ENCODE measurements at regions not wholly inside any gene's neighbourhood (a gene's known extent, or its start where the extent isn't known, plus 50 kb on each side); places are given as distances from the start of the nearest gene placed in this dataset.
A peak's percentile ranks its signal among the peaks of the same experiment; 100 is the strongest.

DNA sequence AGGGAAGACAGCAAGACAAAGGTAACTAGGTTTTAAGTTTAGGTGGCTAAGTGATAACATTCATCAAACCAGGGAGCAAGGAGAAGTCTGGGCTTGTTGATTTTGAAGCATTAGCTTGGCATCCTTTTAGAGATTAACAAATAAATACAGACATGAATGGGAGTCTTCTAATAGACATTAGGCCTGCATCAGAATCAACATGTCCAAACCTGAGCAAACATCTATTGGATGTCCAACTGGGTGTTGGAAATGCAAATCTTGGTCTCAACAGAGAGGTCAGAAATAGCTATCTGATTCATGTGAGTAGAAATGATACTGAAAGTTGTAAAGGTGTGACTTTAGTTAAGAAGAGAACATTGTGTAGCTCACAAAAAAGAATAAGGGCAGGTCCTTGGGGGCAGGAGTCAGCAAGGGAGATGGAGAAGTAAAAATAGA lies 85.5 kb upstream of the RND3 start:
- DNase-seq = no peak

DNA sequence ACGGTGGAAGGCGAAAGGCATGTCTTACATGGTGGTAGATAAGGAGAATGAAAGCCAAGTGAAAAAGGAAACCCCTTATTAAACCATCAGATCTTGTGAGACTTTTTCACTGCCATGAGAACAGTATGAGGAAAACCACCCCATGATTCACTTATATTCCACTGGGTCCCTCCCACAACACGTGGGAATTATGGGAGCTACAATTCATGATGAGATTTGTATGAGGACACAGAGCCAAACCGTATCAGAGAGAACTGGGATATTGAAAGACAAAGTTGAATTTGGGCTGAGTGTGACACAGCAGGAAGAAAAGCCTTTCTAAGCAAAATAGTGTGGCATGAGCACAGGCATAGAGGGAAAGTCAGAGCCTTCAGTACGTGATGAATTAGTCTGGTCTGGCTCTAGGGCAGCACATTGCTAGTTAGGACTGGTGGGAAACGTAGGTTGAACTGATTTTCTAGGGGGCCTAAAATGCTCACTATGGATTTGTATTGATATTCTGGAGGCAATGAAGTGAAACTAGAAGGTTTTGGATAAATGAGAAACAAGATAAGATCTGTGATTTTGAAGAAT lies 84.8 kb upstream of the RND3 start:
- no peak for DNase-seq

DNA sequence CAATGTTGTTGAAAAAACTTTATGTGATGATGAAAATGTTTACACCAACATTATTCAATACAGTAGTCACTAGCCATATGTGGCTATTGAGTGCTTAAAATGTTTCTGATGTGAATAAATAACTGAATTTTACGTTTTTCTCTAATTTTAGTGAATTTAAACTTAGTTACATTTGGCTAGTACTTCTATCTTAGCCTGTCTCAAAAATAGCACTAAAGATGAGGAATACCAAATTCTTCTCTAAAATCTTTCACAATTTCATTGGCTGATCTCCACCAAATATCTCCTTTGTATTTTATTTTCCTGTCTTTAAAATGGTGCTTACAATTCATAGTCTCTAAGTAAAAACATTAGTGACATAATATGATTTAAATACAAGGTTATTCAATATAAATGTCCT lies 83.7 kb upstream of the RND3 start:
- no peak for DNase-seq

DNA sequence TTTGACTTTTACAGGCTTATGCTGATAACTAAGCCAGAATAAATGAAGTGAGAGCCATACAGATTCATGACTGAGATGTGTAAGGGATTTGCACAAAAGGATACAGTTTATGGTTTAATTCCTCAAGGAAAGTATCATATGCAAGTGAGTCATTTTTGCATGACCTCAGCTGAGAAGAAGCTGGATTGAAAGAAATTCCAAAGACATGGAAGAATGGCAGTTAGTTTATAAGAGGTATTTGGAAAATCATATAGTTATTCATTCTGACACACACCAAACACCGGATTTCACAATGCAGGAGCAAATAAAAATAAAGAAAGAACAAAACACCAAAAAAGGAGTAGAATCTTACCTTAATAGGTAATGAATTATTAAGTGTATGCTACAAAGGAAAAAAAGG lies 83.2 kb upstream of the RND3 start:
- DNase-seq = no peak

DNA sequence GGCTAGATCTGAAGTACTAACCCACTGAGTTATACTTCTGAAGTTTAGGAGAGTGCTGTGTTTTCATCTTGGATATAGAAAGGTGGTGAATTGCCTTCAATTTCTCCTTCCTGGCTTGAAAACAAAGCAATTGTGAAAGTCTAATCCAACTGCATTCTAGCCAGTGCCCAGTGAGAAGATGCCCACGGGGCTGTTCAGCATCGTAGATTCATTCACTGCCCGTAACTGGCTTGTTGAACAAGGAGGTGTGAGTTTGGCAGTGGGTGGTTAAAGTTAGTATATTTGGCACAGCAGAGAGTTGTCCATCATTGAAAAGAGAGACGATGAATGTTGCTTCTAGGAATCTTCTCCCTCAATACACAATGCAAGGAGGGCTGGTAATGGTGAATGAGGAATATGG lies 82.3 kb upstream of the RND3 start:
- no peak for DNase-seq

DNA sequence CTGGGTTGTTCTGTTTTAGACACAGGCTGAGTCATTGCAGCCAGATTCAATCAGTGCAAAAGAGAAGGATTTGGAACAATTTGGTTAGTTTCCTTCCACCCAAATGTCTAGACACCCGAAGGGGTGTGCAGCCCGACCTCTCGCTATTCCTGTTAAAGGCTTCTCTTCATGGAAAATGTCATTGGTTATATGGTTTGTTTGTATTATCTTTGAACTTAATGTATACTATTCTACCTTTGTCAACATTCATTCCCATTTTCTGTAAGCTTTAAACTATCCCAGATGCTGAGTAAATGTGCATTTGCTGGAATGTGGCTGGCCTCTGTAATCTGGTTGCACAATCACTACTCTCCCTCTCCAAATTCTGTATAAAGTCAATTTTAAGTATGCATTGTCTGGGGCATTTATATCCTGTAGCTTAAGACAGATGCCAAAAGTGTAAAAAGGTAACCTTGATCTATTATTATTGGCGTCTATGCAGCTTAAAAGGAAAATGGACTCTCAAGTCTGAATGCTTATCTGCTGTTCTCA lies 80.4 kb upstream of the RND3 start:
- no peak for DNase-seq

DNA sequence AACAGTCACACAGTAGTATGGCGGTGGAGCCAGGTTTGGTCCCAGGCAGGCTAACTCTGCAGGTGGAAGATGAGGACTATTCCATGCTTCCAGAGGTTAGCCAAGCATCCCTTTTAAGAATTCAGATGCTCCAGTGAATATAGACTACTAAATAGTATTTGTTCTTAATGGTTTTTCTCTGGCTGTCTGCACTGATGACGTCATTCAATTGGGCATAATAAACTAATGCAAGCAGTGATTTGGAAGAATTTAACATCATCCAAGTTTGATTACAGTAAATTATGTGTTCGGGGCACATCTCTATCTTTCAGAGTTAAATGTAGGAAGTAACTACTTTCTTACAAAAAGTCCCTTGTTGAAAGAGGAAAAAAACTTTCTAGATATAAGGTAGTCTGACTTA lies 78.8 kb upstream of the RND3 start:
- no peak for DNase-seq

DNA sequence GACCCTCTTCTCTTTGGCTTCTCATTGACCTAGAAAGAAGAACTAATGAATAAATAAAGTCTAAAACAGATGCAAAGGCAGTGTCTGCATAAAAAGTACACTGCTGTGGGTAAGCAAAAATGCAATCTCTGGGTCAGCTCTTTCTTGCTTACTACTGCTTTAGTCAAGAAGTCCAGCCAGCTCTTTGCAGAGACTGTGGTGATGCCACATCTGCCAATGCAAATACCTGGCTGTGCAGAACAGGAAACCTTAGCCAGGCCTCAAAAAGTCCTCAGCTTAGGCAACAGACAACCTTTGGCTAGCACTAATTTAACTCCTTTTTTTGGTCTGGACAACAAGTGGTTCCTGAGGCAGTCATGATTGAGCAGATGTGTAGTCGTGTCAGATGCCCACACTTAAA lies 73.6 kb upstream of the RND3 start:
- DNase-seq = no peak

DNA sequence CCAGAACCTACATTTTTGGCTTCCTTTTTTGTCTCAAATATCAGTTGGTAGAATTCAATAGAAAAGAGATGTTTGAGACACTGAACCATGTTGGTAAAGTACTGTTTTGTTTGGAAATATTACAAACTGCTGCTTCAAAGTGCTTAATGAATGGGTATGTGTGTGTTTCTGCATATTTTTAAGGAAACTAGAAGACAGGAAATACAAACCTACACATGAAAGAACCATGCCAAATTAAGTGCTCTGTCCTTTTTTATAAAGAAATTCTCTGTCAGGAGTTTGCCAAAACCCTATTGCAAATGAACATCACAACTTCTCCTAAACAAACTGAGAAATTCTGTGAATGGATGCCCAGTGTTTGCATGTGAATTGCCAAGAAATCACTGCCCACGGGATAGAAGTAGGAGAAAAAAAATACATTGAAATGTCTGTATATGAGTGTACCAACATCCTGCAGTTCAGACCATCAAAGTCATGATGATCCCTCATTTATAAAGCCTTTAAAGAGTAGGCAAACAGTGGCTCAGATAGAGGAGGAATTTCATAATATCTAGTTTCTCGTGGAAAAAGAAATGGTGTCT lies 69.6 kb upstream of the RND3 start:
- no peak for DNase-seq

DNA sequence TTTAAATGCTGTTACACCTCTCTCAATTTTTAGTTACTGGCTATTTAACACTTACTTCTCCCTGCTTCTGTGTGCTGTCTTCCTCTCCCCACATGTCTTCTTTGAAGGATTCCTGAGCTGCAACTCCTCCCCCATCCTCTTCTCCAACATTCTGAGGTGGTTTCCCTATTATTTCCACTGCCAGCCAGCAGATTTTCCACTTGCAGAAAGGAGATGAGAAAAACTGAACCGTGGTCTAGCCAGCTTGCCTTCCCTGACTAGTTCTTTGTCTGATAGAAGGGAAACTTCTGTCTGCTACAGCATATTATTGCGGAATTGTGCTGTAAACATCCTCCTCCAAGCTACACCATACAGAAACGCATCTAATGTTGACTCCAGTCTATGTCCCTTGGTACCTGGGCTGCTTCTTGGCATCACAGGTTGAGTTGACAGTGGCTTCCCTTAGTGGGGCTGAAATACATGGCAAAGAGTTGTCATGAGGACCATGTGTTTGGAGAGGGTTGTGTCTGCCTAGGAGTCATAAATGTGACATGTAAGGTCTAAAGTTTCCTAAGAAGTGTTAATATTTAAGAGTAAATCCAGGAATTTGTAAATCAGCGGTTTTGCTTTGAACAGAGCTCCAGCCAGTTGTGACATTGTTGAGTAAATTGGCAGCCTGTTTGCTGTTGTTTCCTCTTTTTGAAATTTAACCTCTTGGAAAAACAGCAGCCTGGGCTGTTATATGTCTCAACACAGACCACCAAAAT lies 68.3 kb upstream of the RND3 start:
- no peak for DNase-seq

DNA sequence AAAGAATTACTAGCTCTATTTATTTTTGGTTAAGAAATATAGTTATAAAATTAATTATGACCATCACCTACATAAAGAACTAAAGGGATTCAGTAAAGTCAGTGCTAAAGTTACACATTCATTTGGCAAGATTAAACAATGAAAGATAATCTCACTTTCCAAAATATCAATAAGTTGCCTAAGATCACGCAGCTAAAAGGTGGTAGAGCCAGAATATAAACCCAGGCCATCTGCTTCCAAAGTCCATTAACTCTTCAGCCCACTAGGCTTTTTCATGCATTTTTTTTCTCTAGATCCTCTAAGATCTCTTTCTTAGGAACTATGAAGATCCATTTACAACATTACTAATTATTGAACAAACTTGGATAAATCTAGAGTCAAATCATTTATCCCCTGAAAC lies 66.6 kb upstream of the RND3 start:
- DNase-seq = no peak

DNA sequence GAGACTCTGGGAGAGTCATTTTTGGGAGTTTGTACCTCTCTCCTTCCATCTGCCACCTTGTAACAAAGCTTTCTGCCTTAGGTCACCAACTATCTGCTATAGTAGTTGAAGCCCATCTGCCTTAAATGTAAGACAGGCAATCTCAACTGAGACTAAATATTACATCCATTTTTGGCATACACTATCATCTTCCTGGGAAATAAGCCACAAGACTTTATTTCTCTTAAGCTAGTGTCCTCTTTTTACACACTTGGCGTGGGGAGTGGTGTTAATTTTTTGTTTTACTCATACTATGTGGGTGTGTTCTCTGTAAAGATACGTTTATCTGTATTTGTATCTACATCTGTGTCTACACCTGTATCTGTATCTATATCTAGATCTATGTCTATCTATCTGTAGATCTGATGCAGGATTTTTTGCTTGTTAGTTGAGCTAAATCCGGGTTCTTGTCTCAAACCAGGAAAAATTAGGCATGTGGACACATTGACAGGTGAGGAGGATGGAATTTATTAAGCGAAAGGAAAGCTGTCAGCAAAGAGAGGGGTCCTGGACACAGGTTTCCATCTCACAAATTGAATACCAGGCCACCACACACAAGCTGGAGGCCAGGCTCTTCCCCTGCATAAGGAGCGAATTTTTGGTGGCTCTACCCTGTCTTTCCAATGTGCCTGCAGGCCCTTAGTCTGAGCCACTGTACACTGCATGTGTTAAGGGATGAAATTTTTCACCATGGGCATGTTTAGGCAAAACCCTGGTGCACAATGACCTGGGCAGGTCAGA lies 64.8 kb upstream of the RND3 start:
- no peak for DNase-seq

DNA sequence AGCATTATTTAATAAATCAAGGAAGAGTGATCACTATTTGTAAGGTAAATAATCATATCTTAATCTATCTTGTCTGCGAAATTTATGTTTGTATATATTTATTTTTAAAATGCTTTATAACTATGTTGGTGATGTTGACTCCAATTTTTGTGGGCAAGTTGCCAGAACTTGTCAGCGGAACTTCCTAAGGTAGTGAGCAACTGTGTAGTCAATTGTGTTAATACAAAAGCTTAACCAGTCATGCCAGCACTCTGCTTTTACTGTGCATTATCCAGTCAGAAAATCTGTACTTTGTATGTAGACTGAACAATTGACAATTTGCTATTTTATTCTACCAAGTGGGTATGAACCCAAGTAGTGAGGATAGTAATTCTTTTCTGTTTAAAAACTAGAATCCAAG lies 61.9 kb upstream of the RND3 start:
- no peak for DNase-seq

DNA sequence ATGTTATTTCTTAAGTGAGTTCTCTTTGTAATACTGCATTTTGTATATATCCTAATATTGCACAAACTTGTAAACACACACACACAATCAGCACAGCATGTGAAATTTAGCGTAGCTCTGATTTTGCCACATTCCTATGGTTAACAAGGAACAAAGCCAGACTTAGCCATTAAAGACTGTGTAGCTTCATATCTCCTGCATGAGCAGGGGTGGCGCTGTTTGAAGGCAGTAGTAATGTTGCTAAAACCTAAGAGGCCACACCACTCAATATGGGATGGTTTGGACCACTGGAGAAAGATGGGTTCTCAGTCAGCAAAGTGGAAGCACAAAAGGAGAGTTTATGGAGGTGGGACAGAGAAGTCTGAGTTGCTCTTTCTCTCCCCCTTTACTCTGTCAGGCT lies 61.1 kb upstream of the RND3 start:
- no peak for DNase-seq

DNA sequence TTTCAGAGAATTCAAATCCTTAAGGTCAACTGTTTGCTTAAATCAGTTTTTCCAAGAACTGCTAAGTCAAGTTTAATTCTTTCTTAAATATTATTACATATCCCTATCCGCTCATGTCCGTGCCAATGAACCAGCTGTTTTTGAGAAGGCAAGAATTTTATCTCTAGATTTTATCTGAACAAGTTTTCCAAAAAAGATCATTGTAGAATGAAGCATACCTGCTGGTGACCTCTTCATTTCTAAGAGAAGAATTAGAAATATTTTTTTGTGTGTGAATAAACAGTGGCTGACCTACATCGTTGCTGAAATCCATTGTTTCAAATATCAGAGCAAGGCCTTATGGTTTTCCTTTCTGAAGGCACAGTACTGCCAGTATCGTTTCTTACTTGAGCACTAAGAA lies 58.4 kb upstream of the RND3 start:
- no peak for DNase-seq

DNA sequence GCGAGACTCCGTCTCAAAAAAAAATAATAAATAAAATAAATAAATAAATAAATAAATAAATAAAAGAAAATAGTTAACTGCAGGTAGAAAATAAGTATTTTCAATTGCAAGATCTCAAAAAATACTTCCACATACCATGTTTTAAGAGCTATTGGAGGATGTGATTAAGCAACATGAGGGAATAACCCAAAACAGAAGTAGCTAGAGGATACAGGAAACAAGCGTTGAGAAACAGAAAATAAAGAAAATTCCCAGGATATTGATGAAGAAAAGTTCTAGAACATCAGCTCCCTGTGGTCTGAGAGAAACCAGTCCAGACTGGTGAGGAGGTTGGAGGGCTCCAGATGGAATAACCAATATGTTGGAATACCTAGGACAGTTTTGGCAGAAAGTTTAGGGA lies 57.3 kb upstream of the RND3 start:
- no peak for DNase-seq

DNA sequence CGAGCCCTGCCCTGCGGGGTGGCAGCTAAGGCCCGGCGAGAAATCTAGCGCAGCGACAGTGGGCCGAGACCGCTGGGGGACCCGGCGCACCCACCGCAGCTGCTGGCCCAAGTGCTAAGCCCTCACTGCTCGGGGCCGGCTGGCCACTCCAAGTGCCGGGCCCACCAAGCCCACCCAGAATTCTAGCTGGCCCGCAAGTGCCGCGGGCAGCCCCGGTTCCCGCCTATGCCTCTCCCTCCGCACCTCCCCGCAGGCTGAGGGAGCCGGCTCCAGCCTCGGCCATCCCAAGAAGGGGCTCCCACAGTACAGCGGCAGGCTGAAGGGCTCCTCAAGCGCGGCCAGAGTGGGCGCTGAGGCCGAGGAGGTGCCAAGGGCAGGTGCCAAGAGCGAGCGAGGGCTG lies 55.2 kb upstream of the RND3 start:
- no peak for DNase-seq

DNA sequence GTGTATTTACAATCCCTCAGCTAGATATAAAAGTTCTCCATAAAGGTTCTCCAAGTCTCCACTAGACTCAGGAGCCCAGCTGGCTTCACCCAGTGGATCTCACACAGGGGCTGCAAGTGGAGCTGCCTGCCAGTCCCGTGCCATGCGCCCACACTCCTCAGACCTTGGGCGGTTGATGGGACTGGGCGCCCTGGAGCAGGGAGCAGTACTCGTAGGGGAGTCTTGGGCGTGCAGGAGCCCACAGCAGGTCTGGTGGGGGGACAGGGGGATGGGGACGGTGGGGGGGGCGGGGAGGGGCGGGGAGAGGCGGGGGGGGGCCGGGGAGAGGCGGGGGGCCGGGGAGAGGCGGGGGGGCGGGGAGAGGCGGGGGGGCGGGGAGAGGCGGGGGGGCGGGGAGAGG lies 54.7 kb upstream of the RND3 start:
- DNase-seq = no peak

DNA sequence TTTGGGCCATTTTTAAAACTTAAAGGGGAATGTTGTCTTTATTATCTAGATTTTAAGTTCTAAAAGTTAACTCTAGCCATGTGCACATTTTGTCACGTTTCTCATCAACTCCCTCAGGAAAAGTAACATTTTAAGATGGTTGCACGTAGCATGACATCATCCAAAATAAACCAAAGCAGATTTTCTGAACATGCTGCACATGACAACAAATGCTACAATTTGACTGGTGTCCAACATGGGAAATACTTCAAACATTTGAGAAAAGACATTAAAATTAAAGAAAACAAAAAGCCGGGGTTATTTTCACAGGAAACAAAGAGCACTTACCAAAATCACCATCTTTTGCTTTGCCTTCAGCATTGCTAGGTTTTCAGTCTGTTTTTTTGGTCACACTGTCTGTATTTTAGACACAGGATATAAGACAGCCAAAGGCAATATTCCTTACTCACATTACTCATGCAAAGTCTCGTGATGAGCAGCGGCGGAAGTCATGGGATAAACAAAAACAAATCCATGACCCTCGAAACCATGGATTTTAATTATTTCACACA lies 51.3 kb upstream of the RND3 start:
- peak; percentile 68 for DNase-seq
